Esophagus (tissue), 2 donors: ENCODE measurements at regions not wholly inside any gene's neighbourhood (a gene's known extent, or its start where the extent isn't known, plus 50 kb on each side); places are given as distances from the start of the nearest gene placed in this dataset.
"Not testable (repeated sequence)": the region's sequence is repeated elsewhere in the genome, so short reads cannot be mapped to it uniquely, and the experiment has no call there.

Experiments
- H3K27ac ChIP-seq, 2 donors: one replicate each; pipeline ENCODE4 v1.5.1; 2013; ENCODE audit warnings: low read depth in 2 of 2, mild to moderate bottlenecking in 2 of 2, inconsistent platforms in 1 of 2, low read length in 1 of 2, moderate library complexity in 1 of 2
- H3K27me3 ChIP-seq, 2 donors: one replicate each; pipeline ENCODE4 v1.6.1; 2013; ENCODE audit warnings: low read length in 2 of 2, control low read depth in 1 of 2, mild to moderate bottlenecking in 1 of 2; ENCODE audit not compliant: insufficient read depth in 2 of 2, control insufficient read depth in 1 of 2
- H3K36me3 ChIP-seq, 2 donors: one replicate each; pipeline ENCODE4 v1.6.1; 2013; ENCODE audit warnings: low read length in 1 of 2; ENCODE audit not compliant: control insufficient read depth in 2 of 2, insufficient read depth in 2 of 2
- H3K4me1 ChIP-seq, 2 donors: one replicate each; pipeline ENCODE4 v1.6.1; 2013; ENCODE audit warnings: low read length in 1 of 2; ENCODE audit not compliant: control insufficient read depth in 2 of 2, insufficient read depth in 2 of 2
- H3K4me3 ChIP-seq, 2 donors: one replicate each; pipeline ENCODE4 v1.5.1; 2013; ENCODE audit warnings: low read length in 2 of 2, mild to moderate bottlenecking in 2 of 2, low read depth in 1 of 2, moderate library complexity in 1 of 2
- H3K9me3 ChIP-seq, 2 donors: one replicate each; pipeline ENCODE4 v1.6.1; 2013; ENCODE audit warnings: mild to moderate bottlenecking in 2 of 2, low read depth in 1 of 2, low read length in 1 of 2, moderate library complexity in 1 of 2; ENCODE audit not compliant: control insufficient read depth in 2 of 2, insufficient read depth in 1 of 2
- WGBS, 2 donors: extraction: QIAGEN DNeasy Blood & Tissue Kit; methylation state at CpG; one replicate each; pipeline ENCODE4 v1.1.7; 2013; 5-methylcytosine and 5-hydroxymethylcytosine counted together
- donor health status: healthy with polysubstance abuse.
- donor health status: Bipolar disorder and iron deficiency.

DNA sequence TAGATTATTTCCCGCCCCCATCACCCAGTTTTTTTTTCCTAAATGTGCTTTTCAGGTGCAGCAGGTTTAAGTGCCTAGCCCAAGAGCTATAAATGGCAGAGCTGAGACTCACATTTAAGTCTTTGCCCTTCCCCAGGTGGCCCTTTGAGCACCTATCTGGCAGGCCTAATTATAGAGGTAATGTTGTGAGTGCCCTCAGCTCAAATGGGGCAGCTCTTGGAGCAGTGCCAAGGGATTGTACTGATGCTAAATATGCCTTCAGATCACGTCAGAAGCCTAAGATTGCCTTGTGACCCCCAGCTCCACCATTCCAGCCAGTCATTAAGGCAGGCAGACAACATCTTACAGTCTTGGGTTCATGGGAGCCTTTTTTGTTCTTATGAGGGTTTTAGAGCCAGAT, 159.5 kb downstream of the RPLP1 start:
- Histone ChIP-seq H3K27ac (no peak overlapping the region), H3K4me1 (no peaks in the 10 kb centered on the region), H3K9me3 (no peaks in the 10 kb centered on the region), H3K4me3 (no peak overlapping the region), H3K27me3 (no peaks in the 10 kb centered on the region), H3K36me3 (no peaks in the 10 kb centered on the region)
- WGBS, 2 donors: 72 to 73% methylated on average over 2 of the region's 2 CpGs

DNA sequence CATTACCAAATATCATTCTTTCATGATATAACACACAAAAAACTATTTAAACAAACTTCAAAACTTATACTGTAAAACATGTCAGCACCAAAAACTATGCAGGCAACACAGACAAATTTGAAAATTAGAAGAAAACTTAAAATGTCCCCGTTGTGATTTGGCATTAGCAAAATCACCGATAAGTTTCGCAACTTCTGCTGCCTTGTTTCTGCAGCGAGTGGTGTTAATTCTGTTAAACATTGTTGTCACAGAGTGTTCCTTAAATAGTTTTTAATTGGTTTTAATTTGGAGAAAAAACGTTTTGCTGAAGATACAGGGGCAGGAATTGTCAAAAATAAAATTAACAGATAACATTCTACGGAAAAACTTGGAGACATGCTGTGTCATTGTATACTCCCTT, 160.6 kb downstream of the RPLP1 start:
- no peaks in the 10 kb centered on the region for H3K27me3 ChIP-seq
- H3K27ac ChIP-seq: no peak overlapping the region
- H3K4me1 ChIP-seq: no peaks in the 10 kb centered on the region
- no peak overlapping the region for H3K4me3 ChIP-seq
- no peaks in the 10 kb centered on the region for H3K9me3 ChIP-seq
- 70 to 72% methylated on average over 6 of the region's 6 CpGs for WGBS, 2 donors
- H3K36me3 ChIP-seq: no peaks in the 10 kb centered on the region

GRCh38 chr15:69613988-69614387, 161.4 kb downstream of the RPLP1 start:
- Histone ChIP-seq H3K36me3 (no peaks in the 10 kb centered on the region), H3K9me3 (no peaks in the 10 kb centered on the region), H3K27me3 (no peaks in the 10 kb centered on the region), H3K4me1 (no peaks in the 10 kb centered on the region), H3K4me3 (no peak overlapping the region), H3K27ac (no peak overlapping the region)
- WGBS, 2 donors: 93 to 95% methylated on average over 2 of the region's 2 CpGs

GRCh38 chr15:69615736-69616135, 163.1 kb downstream of the RPLP1 start:
- Histone ChIP-seq H3K27ac (no peak overlapping the region), H3K4me1 (no peaks in the 10 kb centered on the region), H3K4me3 (no peak overlapping the region), H3K36me3 (no peaks in the 10 kb centered on the region), H3K9me3 (no peaks in the 10 kb centered on the region), H3K27me3 (no peaks in the 10 kb centered on the region)
- WGBS, 2 donors: 86 to 90% methylated on average over 5 of the region's 5 CpGs

- Histone ChIP-seq H3K36me3 (no peaks in the 10 kb centered on the region), H3K9me3 (no peaks in the 10 kb centered on the region), H3K27me3 (no peaks in the 10 kb centered on the region), H3K27ac (no peak overlapping the region), H3K4me1 (no peaks in the 10 kb centered on the region), H3K4me3 (no peak overlapping the region)
- 78 to 89% methylated on average over 3 of the region's 3 CpGs for WGBS, 2 donors
These were observed 163.9 kb downstream of the RPLP1 start for GRCh38 chr15:69616558-69616957.

- 81 to 93% methylated on average over 3 of the region's 4 CpGs for WGBS, 2 donors
- H3K4me1 ChIP-seq, H3K27me3 ChIP-seq, H3K9me3 ChIP-seq, H3K4me3 ChIP-seq, H3K36me3 ChIP-seq, H3K27ac ChIP-seq: not testable (repeated sequence)
These were observed 164.5 kb downstream of the RPLP1 start for GRCh38 chr15:69617144-69617543.

GRCh38 chr15:69623392-69624154, 171.0 kb downstream of the RPLP1 start:
- Histone ChIP-seq H3K27me3 (no peaks in the 10 kb centered on the region), H3K36me3 (no peaks in the 10 kb centered on the region), H3K9me3 (no peaks in the 10 kb centered on the region), H3K27ac (no peak overlapping the region), H3K4me1 (peaks cover 0 to 4% of the 10 kb centered on the region in 2 donors), H3K4me3 (no peak overlapping the region)
- 50 to 68% methylated on average over 3 of the region's 3 CpGs for WGBS, 2 donors

GRCh38 chr15:69624155-69624520, 171.5 kb downstream of the RPLP1 start:
- H3K4me1 ChIP-seq: peaks cover 0 to 4% of the 10 kb centered on the region in 2 donors
- H3K27ac ChIP-seq: no peak overlapping the region
- H3K9me3 ChIP-seq: no peaks in the 10 kb centered on the region
- H3K4me3 ChIP-seq: no peak overlapping the region
- no peaks in the 10 kb centered on the region for H3K27me3 ChIP-seq
- 49 to 50% methylated on average over 2 of the region's 2 CpGs for WGBS, 2 donors
- no peaks in the 10 kb centered on the region for H3K36me3 ChIP-seq

DNA sequence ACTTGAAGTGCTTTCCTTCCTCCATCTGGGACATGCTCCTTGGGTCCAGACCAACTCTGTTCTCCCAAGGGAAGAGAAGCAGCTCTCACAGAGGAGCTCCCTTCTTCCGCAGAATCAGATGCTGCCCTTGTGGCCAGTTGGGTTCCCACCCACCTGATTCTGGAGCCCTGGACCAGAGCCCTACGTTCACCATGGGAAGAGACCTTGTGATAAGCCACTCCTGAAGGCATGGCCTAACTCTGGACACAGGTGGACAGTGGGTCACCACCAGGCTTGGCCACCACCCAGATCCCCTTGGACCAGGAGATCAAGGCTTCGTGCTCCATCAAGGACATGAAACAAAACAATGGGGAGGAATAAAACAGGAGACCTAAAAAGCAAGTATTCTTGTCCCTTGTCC, 172.2 kb downstream of the RPLP1 start:
- 93% methylated on average over 3 of the region's 3 CpGs for WGBS, 2 donors

GRCh38 chr15:69625328-69625727, 172.7 kb downstream of the RPLP1 start:
- no peaks in the 10 kb centered on the region for H3K36me3 ChIP-seq
- no peak overlapping the region for H3K4me3 ChIP-seq
- H3K27ac ChIP-seq: no peak overlapping the region
- no peaks in the 10 kb centered on the region for H3K27me3 ChIP-seq
- H3K9me3 ChIP-seq: no peaks in the 10 kb centered on the region
- H3K4me1 ChIP-seq: peaks cover 0 to 4% of the 10 kb centered on the region in 2 donors
- WGBS, 2 donors: 70 to 71% methylated on average over 1 of the region's 2 CpGs

More for the DNA sequence above, 172.2 kb downstream of the RPLP1 start:
- H3K36me3 ChIP-seq: no peaks in the 10 kb centered on the region
- H3K27me3 ChIP-seq: no peaks in the 10 kb centered on the region
- H3K27ac ChIP-seq: no peak overlapping the region
- no peak overlapping the region for H3K4me3 ChIP-seq
- H3K4me1 ChIP-seq: peaks cover 0 to 4% of the 10 kb centered on the region in 2 donors
- H3K9me3 ChIP-seq: no peaks in the 10 kb centered on the region
